GM06990 (cell line): ENCODE measurements at regions not wholly inside any gene's neighbourhood (a gene's known extent, or its start where the extent isn't known, plus 50 kb on each side); places are given as distances from the start of the nearest gene placed in this dataset.

Experiments used
- DNase-seq: peaks from one replicate; pipeline ENCODE4 v3.0.0-alpha.2; 2011; ENCODE audit not compliant: insufficient read length; ENCODE audit errors: extremely low read depth
- H3K27me3 ChIP-seq: replicated peaks from 2 replicates; pipeline ENCODE4 v1.6.0; 2011; ENCODE audit warnings: low read length; ENCODE audit not compliant: control insufficient read depth, insufficient read depth
- H3K36me3 ChIP-seq: 2 replicates; pipeline ENCODE4 v1.5.1; 2011; ENCODE audit warnings: low read length; ENCODE audit not compliant: control insufficient read depth, insufficient read depth
- H3K4me3 ChIP-seq: replicated peaks from 2 replicates; pipeline ENCODE4 v1.5.1; 2011; ENCODE audit warnings: low read depth, mild to moderate bottlenecking, control low read depth, low read length
- TF ChIP-seq, protein P1 (sequence below): IDR thresholded peaks from 2 replicates; pipeline ENCODE4 v1.5.1; 2011; ENCODE audit warnings: low read length, control low read depth, mild to moderate bottlenecking, inconsistent platforms; ENCODE audit not compliant: insufficient read depth, poor library complexity, severe bottlenecking

DNA sequence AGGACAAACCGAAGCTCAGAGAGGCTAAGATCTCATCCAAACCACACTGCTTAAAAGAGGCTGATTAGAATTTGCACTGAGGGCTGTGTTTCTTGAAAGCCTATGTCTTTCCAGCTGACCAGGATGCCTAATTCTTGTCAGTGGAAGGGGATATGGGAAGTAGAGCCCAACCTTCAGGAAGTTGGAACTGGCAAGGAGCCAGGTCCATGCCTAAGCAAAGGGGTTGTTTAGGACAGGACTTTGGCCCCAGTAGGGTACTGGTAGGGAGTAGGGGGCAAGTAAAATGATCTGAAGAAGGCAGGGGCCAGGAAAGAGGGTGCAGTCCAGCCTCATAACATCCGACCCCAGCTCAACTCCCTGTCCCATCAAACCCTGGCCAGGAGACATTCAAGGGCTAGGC lies 130.9 kb downstream of the GAS1 start:
- H3K36me3 ChIP-seq = no peaks in the 10 kb centered on the region
- H3K27me3 ChIP-seq = no peaks in the 10 kb centered on the region; the same call in 1 of the 2 replicates
- no peak for DNase-seq
- H3K4me3 ChIP-seq = no peak overlapping the region
- TF ChIP-seq, protein P1, sequence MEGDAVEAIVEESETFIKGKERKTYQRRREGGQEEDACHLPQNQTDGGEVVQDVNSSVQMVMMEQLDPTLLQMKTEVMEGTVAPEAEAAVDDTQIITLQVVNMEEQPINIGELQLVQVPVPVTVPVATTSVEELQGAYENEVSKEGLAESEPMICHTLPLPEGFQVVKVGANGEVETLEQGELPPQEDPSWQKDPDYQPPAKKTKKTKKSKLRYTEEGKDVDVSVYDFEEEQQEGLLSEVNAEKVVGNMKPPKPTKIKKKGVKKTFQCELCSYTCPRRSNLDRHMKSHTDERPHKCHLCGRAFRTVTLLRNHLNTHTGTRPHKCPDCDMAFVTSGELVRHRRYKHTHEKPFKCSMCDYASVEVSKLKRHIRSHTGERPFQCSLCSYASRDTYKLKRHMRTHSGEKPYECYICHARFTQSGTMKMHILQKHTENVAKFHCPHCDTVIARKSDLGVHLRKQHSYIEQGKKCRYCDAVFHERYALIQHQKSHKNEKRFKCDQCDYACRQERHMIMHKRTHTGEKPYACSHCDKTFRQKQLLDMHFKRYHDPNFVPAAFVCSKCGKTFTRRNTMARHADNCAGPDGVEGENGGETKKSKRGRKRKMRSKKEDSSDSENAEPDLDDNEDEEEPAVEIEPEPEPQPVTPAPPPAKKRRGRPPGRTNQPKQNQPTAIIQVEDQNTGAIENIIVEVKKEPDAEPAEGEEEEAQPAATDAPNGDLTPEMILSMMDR = no peak

DNA sequence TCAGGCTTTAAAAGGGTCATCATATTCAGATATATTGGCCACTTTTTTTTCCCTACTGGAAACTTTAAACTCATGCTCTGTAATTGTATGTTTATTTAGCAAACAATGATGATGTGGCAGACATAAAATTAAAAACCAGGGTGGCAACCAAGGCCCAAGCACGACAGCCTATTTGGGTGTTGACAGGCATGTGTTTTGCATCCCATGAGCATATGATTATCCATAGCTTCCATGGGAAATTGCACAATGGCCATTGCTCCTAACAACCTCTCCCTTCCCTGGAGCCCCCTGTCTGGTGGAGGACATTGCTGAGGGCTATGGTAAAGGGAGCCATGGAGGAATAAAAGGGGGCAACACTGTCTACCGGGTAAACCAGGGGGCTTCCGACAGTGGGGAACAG lies 134.7 kb downstream of the GAS1 start:
- TF ChIP-seq, protein P1 = no peak
- Histone ChIP-seq H3K36me3 (no peaks in the 10 kb centered on the region), H3K4me3 (no peak overlapping the region), H3K27me3 (no peaks in the 10 kb centered on the region)
- DNase-seq = no peak

DNA sequence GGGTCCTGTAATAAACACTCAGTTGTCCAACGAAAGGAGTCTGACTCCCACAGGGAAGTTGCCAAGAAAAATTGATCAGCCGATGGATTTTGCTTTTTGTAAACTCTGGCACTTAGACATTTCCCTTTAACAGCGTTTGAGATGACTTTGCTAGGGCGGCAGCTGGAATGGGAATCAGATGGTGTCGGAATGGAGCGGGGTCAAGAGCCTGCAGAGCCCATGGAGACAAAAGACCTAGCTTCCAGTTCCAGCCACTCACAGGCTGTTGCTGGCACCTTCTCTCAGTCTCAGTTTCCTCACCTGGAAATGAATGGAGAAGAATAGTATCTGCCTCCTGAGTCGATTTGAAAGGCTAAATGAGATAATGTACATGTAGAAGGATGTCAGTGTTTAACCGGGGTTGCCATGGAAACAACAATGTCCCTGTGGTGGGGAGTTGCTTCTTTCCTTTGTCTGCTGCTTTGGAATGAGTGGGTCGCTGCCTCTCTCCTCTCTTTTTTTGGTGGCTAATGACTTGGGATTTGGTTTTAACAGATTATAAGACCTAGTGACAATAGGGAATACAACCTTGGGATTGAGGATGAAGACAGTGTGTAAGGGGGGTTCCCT lies 137.4 kb downstream of the GAS1 start:
- Histone ChIP-seq H3K36me3 (no peaks in the 10 kb centered on the region), H3K27me3 (no peaks in the 10 kb centered on the region), H3K4me3 (no peak overlapping the region)
- no peak for DNase-seq
- TF ChIP-seq, protein P1 = no peak

DNA sequence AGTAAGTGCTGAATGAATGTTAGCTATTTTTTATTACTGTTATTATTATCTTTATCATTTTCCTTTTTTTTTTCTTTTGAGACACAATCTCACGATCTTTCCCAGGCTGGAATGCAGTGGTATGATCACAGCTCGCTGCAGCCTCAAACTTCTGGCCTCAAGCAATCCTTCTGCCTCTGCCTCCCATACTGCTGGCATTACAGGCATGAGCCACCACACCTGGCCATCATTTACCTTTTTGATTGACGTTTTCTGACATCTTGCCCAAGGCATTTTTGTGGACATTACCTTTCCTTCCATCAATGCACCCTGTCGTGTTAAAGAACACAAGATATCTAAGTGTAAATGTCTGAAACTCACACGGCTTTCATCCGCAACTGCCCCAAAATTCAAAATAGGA lies 138.2 kb downstream of the GAS1 start:
- H3K27me3 ChIP-seq = no peaks in the 10 kb centered on the region
- TF ChIP-seq, protein P1 = no peak
- H3K36me3 ChIP-seq = no peaks in the 10 kb centered on the region

DNA sequence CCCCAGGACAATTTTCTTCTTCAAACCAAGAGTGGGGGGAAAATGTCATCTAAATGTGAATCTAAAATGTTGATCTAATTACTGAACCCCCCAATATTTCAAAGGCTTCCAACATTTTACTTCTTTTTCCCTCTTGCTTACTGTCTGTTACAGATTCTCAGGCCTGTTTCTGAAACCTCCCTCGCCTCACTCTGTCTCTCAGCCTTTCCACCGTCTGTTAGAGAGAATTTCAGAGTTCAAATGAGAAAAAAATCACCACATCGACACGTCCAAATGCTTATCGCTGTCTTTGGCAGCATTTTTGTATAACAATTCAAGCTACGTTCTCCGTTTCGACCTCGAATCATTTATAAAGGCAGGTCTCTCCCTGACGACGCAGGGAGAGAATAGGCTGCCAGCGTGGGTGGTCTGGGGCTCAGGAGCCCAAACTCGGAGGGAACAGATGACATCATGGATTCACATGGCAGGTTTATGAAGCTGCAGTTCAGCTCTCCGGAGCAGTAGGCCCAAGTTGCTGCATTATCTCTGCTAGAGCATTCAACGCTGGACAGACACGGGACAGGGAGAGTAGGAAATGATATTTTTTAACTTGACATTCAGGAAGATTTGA lies 139.8 kb downstream of the GAS1 start:
- no peak for DNase-seq
- Histone ChIP-seq H3K27me3 (no peaks in the 10 kb centered on the region), H3K36me3 (no peaks in the 10 kb centered on the region), H3K4me3 (no peak overlapping the region)
- TF ChIP-seq, protein P1 = no peak

More for the DNA sequence above, 138.2 kb downstream of the GAS1 start:
- H3K4me3 ChIP-seq = no peak overlapping the region
- no peak for DNase-seq
